ENCODE measurements at regions not wholly inside any gene's neighbourhood (a gene's known extent, or its start where the extent isn't known, plus 50 kb on each side); places are given as distances from the start of the nearest gene placed in this dataset.

- no peak for TF ChIP-seq ZBTB49 (CRISPR knock-in tag; IDR thresholded peaks at IDR 0.05; ENCODE audit: borderline replicate concordance)
Observed at GRCh38 chr2:121073320-121074210, 211.4 kb downstream of the TFCP2L1 start (continued).

- intact Hi-C loops (cut with micrococcal nuclease; ENCODE audit: unreplicated experiment) (no loop called here), in situ Hi-C loops (cut with HindIII; ENCODE audit: extremely low pct_ligation_motif_present, low pct_unique_long_range_greater_than_20kb) (loop anchor here (10.0 kb wide), 1 partner anchor 740 kb away; no protein-coding TSS in a partner anchor)
- Histone ChIP-seq H3K4me3 (replicated peaks in 1 of 3; ENCODE audit: insufficient read depth in 1 of 3, low read depth in 2 of 3, low read length in 3 of 3) (no peak overlapping the region), H3K27ac (ENCODE audit: extremely low read length, insufficient read depth, low read length) (no peak overlapping the region), H3K4me1 (ENCODE audit: insufficient read depth, low read length) (0 out of 2 replicates have a peak, but pooled peaks cover 5% of the 10 kb centered on the region), H3K4me2 (ENCODE audit: low read depth, low read length) (no peak overlapping the region), H3K79me2 (ENCODE audit: insufficient read depth, low read length) (no peaks in the 10 kb centered on the region), H2AFZ (ENCODE audit: low read length) (no peak overlapping the region), H3K9ac (ENCODE audit: insufficient read depth, low read depth, low read length) (no peak overlapping the region), H3K9me3 (ENCODE audit: low read length) (no peaks in the 10 kb centered on the region), H3K36me3 (replicated peaks in 1 of 2; ENCODE audit: control insufficient read depth in 1 of 2, insufficient read depth in 2 of 2, low read length in 2 of 2) (no peaks in the 10 kb centered on the region), H4K20me1 (ENCODE audit: insufficient read depth, low read length) (peaks cover 4% of the 10 kb centered on the region; the same call in 1 of the 2 replicates), H3K27me3 (ENCODE audit: control insufficient read depth in 1 of 2, insufficient read depth in 2 of 2, low read length in 2 of 2) (peaks cover 24 to 90% of the 10 kb centered on the region in 2 experiments)
- DNase-seq (ENCODE audit: low spot score) (no peak), ATAC-seq (no peak), FAIRE-seq (no peak)
- no TSS peak for BruUV-seq (replicated peaks)
- TF ChIP-seq ZNF138 (CRISPR knock-in tag; IDR thresholded peaks at IDR 0.05; ENCODE audit: low read depth) (no peak), ZNF878 (CRISPR knock-in tag; IDR thresholded peaks at IDR 0.05) (no peak), NFKBIZ (CRISPR knock-in tag; IDR thresholded peaks at IDR 0.05) (no peak), U2AF1 (optimal IDR thresholded peaks at IDR 0.05; ENCODE audit: low read depth, low read length) (no peak), NR2F1 (CRISPR knock-in tag; IDR thresholded peaks at IDR 0.05) (no peak)
- CTCF ChIA-PET (ENCODE audit: low intra/inter-chr PET ratio, low total read pairs): no interaction called here
- WGBS (ENCODE audit: low lambda C conversion rate): 4% methylated on average over 10 of the region's 11 CpGs
- POLR2A ChIA-PET: no interaction called here
Observed at GRCh38 chr2:121074293-121074932, 210.6 kb downstream of the TFCP2L1 start.

Measured in HepG2 (cell line).